Adrenal gland (tissue), 5 donors: ENCODE measurements at regions not wholly inside any gene's neighbourhood (a gene's known extent, or its start where the extent isn't known, plus 50 kb on each side); places are given as distances from the start of the nearest gene placed in this dataset.

Experiments used
- CTCF ChIP-seq, 6 experiments: fragments of 450-650 bp in 4 of 6; fragments of 200-600 bp in 2 of 6; sonication (generic) in 1 of 6; IDR thresholded peaks; 1 replicate in 5 of 6; 2 replicates in 1 of 6; pipeline versions ENCODE4 v1.5.1 to v1.8.0; 2016 to 2021; ENCODE audit warnings: antibody characterized with exemption in 6 of 6, mild to moderate bottlenecking in 2 of 6, moderate library complexity in 1 of 6
- POLR2A ChIP-seq, 2 donors: fragments of 450-650 bp; IDR thresholded peaks; one replicate each; pipeline ENCODE4 v1.6.1; 2017; ENCODE audit warnings: antibody characterized with exemption in 2 of 2, mild to moderate bottlenecking in 2 of 2, moderate library complexity in 1 of 2
- donor health status: DM: no; HTN: no; CAD: no.

- TF ChIP-seq POLR2A (IDR thresholded peaks at IDR 0.05): no peak
- TF ChIP-seq CTCF (IDR thresholded peaks at IDR 0.05): no peak
Observed at GRCh38 chr12:103161582-103162362, 204.3 kb downstream of the ASCL1 start.
